ENCODE measurements at regions not wholly inside any gene's neighbourhood (a gene's known extent, or its start where the extent isn't known, plus 50 kb on each side); places are given as distances from the start of the nearest gene placed in this dataset.

GRCh38 chr3:109944836-109945235, 607.5 kb upstream of the DPPA4 start:
- TF ChIP-seq POLR2AphosphoS5 (IDR thresholded peaks at IDR 0.05; ENCODE audit: low read depth, low read length) (no peak), TAF1 (IDR thresholded peaks at IDR 0.05; ENCODE audit: borderline replicate concordance, low read depth, low read length) (no peak)

All from GM12892 (cell line).